Upper lobe of right lung (tissue), 1 donor: ENCODE measurements at regions not wholly inside any gene's neighbourhood (a gene's known extent, or its start where the extent isn't known, plus 50 kb on each side); places are given as distances from the start of the nearest gene placed in this dataset.

Source experiments
- ATAC-seq: fragments of 200-7000 bp; cut with Tn5 transposase; one replicate; pipeline ENCODE4 v1.9.1; 2020; ENCODE audit warnings: mild to moderate bottlenecking, moderate library complexity
- DNase-seq: peaks from one replicate; pipeline ENCODE4 v3.0.0-alpha.2; 2020
- H3K27ac ChIP-seq: fragments of 200-600 bp; one replicate; pipeline ENCODE4 v1.8.0; 2022
- H3K27me3 ChIP-seq: fragments of 200-600 bp; one replicate; pipeline ENCODE4 v1.8.0; 2022; ENCODE audit warnings: mild to moderate bottlenecking
- H3K36me3 ChIP-seq: fragments of 200-600 bp; one replicate; pipeline ENCODE4 v1.8.0; 2022
- H3K4me1 ChIP-seq: fragments of 200-600 bp; one replicate; pipeline ENCODE4 v1.8.0; 2022
- H3K4me3 ChIP-seq: fragments of 200-600 bp; one replicate; pipeline ENCODE4 v1.8.0; 2022; ENCODE audit warnings: mild to moderate bottlenecking
- H3K9me3 ChIP-seq: fragments of 200-600 bp; one replicate; pipeline ENCODE4 v1.8.0; 2022
- CTCF ChIP-seq: fragments of 200-600 bp; IDR thresholded peaks from one replicate; pipeline ENCODE4 v1.8.0; 2022; ENCODE audit warnings: antibody characterized with exemption
- intact Hi-C: fragments of 100-400 bp; cut with DNase I; formaldehyde crosslinking; loops from one replicate; pipeline ENCODE4 v1.11.0; 2022
- donor health status: DM: no; HTN: yes; CAD: no; lungs with severe emphysema.

DNA sequence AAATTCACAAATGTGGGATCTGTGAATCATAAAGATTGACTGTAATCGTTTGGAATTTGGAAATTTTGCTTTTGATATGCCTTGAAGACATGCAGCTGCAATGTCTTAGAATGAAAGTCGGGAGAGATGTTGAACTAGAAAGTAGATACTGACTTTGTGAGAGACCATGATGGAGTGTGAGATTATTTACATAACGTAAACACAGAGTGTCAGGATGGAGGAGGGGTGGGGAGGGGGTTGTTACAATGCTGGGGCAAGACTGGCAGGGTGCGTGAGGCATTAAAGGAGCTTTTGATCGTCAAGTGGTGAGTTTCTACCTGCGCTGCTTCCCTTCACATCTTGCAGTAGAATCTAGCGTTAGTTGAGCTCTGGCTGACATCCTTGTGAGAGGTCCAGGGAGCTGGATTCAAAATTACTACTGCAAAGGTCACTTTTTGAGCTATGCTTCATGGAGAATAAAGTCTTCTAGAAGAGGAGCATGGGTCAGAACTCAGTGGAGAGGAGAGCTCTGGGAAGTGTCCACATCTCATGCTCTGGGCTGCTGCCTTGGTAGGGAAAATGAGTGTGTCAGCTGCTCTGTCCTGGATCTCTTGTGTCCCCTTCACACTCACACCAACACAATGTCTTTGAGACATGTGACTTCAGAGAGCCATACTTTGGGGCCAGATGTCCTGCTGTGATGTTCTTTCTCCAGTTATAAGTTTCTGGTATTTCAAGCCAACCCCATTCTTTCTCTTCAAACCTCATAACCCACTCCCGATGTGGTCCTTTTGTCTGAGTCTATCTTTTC, 105.2 kb upstream of the CITED2 start:
- H3K27me3 ChIP-seq = no peaks in the 10 kb centered on the region
- no peak for TF ChIP-seq CTCF
- no peak for DNase-seq
- no peak for ATAC-seq
- no peak overlapping the region for H3K27ac ChIP-seq
- H3K4me3 ChIP-seq = no peak overlapping the region
- intact Hi-C loops = no loop called here
- no peaks in the 10 kb centered on the region for H3K36me3 ChIP-seq
- peaks cover 6% of the 10 kb centered on the region for H3K4me1 ChIP-seq
- H3K9me3 ChIP-seq = no peaks in the 10 kb centered on the region

GRCh38 chr6:139475646-139476045, 101.2 kb upstream of the CITED2 start:
- H3K4me3 ChIP-seq = no peak overlapping the region
- no peaks in the 10 kb centered on the region for H3K36me3 ChIP-seq
- no peak for DNase-seq
- no peaks in the 10 kb centered on the region for H3K27me3 ChIP-seq
- H3K4me1 ChIP-seq = peaks cover 28% of the 10 kb centered on the region
- H3K27ac ChIP-seq = no peak overlapping the region
- intact Hi-C loops = no loop called here
- H3K9me3 ChIP-seq = no peaks in the 10 kb centered on the region
- ATAC-seq = no peak
- TF ChIP-seq CTCF = no peak

DNA sequence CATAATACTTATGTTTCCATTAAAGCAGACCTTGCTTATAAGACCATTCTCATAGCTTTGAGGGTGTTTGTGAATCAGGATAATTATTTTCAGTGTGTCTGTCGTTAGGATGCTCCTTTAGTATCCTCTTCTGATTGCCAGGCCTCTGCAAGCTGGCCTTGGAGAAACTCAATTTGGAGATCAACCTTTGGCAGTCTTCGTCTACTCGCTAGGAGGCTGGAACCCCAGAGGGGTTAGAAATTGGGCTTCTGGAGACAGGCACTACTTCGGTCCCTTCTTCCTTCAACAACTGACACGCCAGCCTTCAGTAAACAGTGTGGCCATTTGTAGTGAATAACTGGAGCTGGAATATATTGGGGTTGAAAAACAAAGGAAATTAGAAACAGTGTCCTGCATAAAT, 100.8 kb upstream of the CITED2 start:
- ATAC-seq = no peak
- no peaks in the 10 kb centered on the region for H3K9me3 ChIP-seq
- no peak for TF ChIP-seq CTCF
- no peaks in the 10 kb centered on the region for H3K36me3 ChIP-seq
- intact Hi-C loops = no loop called here
- no peak for DNase-seq
- no peak overlapping the region for H3K27ac ChIP-seq
- H3K4me1 ChIP-seq = peaks cover 28% of the 10 kb centered on the region
- no peaks in the 10 kb centered on the region for H3K27me3 ChIP-seq
- H3K4me3 ChIP-seq = no peak overlapping the region

GRCh38 chr6:139474145-139475108, 100.0 kb upstream of the CITED2 start:
- Histone ChIP-seq H3K27ac (peak overlapping the region; percentile 45), H3K4me1 (peaks cover 28% of the 10 kb centered on the region), H3K27me3 (no peaks in the 10 kb centered on the region), H3K9me3 (no peaks in the 10 kb centered on the region), H3K4me3 (peak overlapping the region; percentile 25), H3K36me3 (no peaks in the 10 kb centered on the region)
- no peak for TF ChIP-seq CTCF
- no peak for DNase-seq
- peak; percentile 61 for ATAC-seq
- intact Hi-C loops = no loop called here

DNA sequence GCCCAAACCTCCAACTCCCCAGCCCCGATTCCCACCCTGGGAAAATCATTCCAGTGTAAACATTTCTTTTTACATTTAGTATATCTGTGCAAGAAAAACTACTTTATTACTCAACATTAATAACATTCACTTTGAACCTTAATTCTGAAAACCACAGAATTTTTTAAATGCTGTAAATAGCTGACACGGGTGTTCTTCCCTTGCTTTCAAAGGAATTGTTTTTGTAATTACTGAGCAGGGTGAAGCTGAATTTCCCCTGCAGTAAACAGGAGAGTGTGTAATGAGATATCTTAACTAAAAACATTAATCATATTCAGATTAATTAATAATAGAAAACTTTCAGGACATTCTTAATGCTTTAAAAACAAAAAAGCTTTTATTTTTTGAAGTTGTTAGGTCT, 99.3 kb upstream of the CITED2 start:
- no peak for ATAC-seq
- H3K27ac ChIP-seq = peak overlapping the region; percentile 45

More for the DNA sequence above, 99.3 kb upstream of the CITED2 start:
- DNase-seq = no peak
- Histone ChIP-seq H3K9me3 (no peaks in the 10 kb centered on the region), H3K4me1 (peaks cover 28% of the 10 kb centered on the region), H3K4me3 (peak overlapping the region; percentile 25), H3K36me3 (no peaks in the 10 kb centered on the region), H3K27me3 (no peaks in the 10 kb centered on the region)
- intact Hi-C loops = no loop called here
- TF ChIP-seq CTCF = no peak
